ENCODE measurements at regions not wholly inside any gene's neighbourhood (a gene's known extent, or its start where the extent isn't known, plus 50 kb on each side); places are given as distances from the start of the nearest gene placed in this dataset.
"Not testable (repeated sequence)": the region's sequence is repeated elsewhere in the genome, so short reads cannot be mapped to it uniquely, and the experiment has no call there.

GRCh38 chrX:981791-982626 is 230.4 kb downstream of the CRLF2 start:
- no peak overlapping the region for H3K27ac Mint-ChIP-seq
- no peaks in the 10 kb centered on the region for H3K4me1 Mint-ChIP-seq
- H3K4me3 Mint-ChIP-seq, result no peak overlapping the region
- no peaks in the 10 kb centered on the region for H3K36me3 Mint-ChIP-seq (ENCODE audit: low read depth)
- no peak for ATAC-seq (replicated peaks)
- no peaks in the 10 kb centered on the region for H3K9me3 Mint-ChIP-seq
- peaks cover 10% of the 10 kb centered on the region for H3K27me3 Mint-ChIP-seq

GRCh38 chrX:980587-981235 is 231.7 kb downstream of the CRLF2 start:
- peaks cover 10% of the 10 kb centered on the region for H3K27me3 Mint-ChIP-seq
- no peak overlapping the region for H3K27ac Mint-ChIP-seq
- no peaks in the 10 kb centered on the region for H3K36me3 Mint-ChIP-seq (ENCODE audit: low read depth)
- H3K4me1 Mint-ChIP-seq, result no peaks in the 10 kb centered on the region
- no peak overlapping the region for H3K4me3 Mint-ChIP-seq
- H3K9me3 Mint-ChIP-seq, result no peaks in the 10 kb centered on the region
- ATAC-seq (replicated peaks), result no peak

- H3K4me3 Mint-ChIP-seq; H3K27ac Mint-ChIP-seq; H3K36me3 Mint-ChIP-seq (ENCODE audit: low read depth); ATAC-seq (replicated peaks); H3K4me1 Mint-ChIP-seq; H3K9me3 Mint-ChIP-seq: not testable (repeated sequence)
- H3K27me3 Mint-ChIP-seq, result peaks cover 15% of the 10 kb centered on the region
Measured at GRCh38 chrX:979127-979526, 233.3 kb downstream of the CRLF2 start.

GRCh38 chrX:973010-973632 is 239.3 kb downstream of the CRLF2 start:
- ATAC-seq (replicated peaks), result no peak
- Mint-ChIP-seq H3K9me3 (peaks cover 3% of the 10 kb centered on the region), H3K27me3 (peaks cover 5% of the 10 kb centered on the region), H3K27ac (no peak overlapping the region), H3K4me3 (no peak overlapping the region), H3K36me3 (ENCODE audit: low read depth) (no peaks in the 10 kb centered on the region), H3K4me1 (no peaks in the 10 kb centered on the region)

- Mint-ChIP-seq H3K4me3 (no peak overlapping the region), H3K9me3 (no peaks in the 10 kb centered on the region), H3K36me3 (ENCODE audit: low read depth) (no peaks in the 10 kb centered on the region), H3K27ac (no peak overlapping the region), H3K4me1 (no peaks in the 10 kb centered on the region), H3K27me3 (no peaks in the 10 kb centered on the region)
- no peak for ATAC-seq (replicated peaks)
Measured at GRCh38 chrX:968148-968965, 244.1 kb downstream of the CRLF2 start.

GRCh38 chrX:966396-967070 is 245.9 kb downstream of the CRLF2 start:
- Mint-ChIP-seq H3K9me3 (no peaks in the 10 kb centered on the region), H3K4me1 (no peaks in the 10 kb centered on the region), H3K36me3 (ENCODE audit: low read depth) (no peaks in the 10 kb centered on the region), H3K4me3 (no peak overlapping the region), H3K27ac (no peak overlapping the region), H3K27me3 (no peaks in the 10 kb centered on the region)
- ATAC-seq (replicated peaks), result no peak

- Mint-ChIP-seq H3K4me3 (peak overlapping the region; percentile 7), H3K9me3 (no peaks in the 10 kb centered on the region), H3K4me1 (no peaks in the 10 kb centered on the region), H3K27ac (no peak overlapping the region), H3K36me3 (ENCODE audit: low read depth) (no peaks in the 10 kb centered on the region), H3K27me3 (no peaks in the 10 kb centered on the region)
- ATAC-seq (replicated peaks), result no peak
Measured at GRCh38 chrX:964831-965416, 247.5 kb downstream of the CRLF2 start.

- Mint-ChIP-seq H3K36me3 (ENCODE audit: low read depth) (no peaks in the 10 kb centered on the region), H3K27me3 (peaks cover 5% of the 10 kb centered on the region), H3K4me1 (no peaks in the 10 kb centered on the region), H3K9me3 (no peaks in the 10 kb centered on the region), H3K4me3 (no peak overlapping the region), H3K27ac (no peak overlapping the region)
- no peak for ATAC-seq (replicated peaks)
Measured at GRCh38 chrX:960821-961220, 251.6 kb downstream of the CRLF2 start.

- Mint-ChIP-seq H3K27me3 (peaks cover 5% of the 10 kb centered on the region), H3K4me3 (no peak overlapping the region), H3K4me1 (no peaks in the 10 kb centered on the region), H3K27ac (no peak overlapping the region), H3K36me3 (ENCODE audit: low read depth) (no peaks in the 10 kb centered on the region), H3K9me3 (no peaks in the 10 kb centered on the region)
- ATAC-seq (replicated peaks), result no peak
Measured at GRCh38 chrX:959595-959994, 252.9 kb downstream of the CRLF2 start.

- H3K9me3 Mint-ChIP-seq; H3K36me3 Mint-ChIP-seq (ENCODE audit: low read depth); H3K4me3 Mint-ChIP-seq; ATAC-seq (replicated peaks); H3K27ac Mint-ChIP-seq; H3K4me1 Mint-ChIP-seq; H3K27me3 Mint-ChIP-seq: not testable (repeated sequence)
Measured at GRCh38 chrX:955168-955781, 257.2 kb downstream of the CRLF2 start.

GRCh38 chrX:953879-954482 is 258.5 kb downstream of the CRLF2 start:
- no peaks in the 10 kb centered on the region for H3K27me3 Mint-ChIP-seq
- no peaks in the 10 kb centered on the region for H3K9me3 Mint-ChIP-seq
- H3K36me3 Mint-ChIP-seq (ENCODE audit: low read depth), result no peaks in the 10 kb centered on the region
- ATAC-seq (replicated peaks), result no peak
- no peak overlapping the region for H3K27ac Mint-ChIP-seq
- no peak overlapping the region for H3K4me3 Mint-ChIP-seq
- H3K4me1 Mint-ChIP-seq, result no peaks in the 10 kb centered on the region

GRCh38 chrX:952816-953215 is 259.6 kb downstream of the CRLF2 start:
- Mint-ChIP-seq H3K27me3 (no peaks in the 10 kb centered on the region), H3K9me3 (no peaks in the 10 kb centered on the region), H3K4me3 (no peak overlapping the region), H3K36me3 (ENCODE audit: low read depth) (no peaks in the 10 kb centered on the region), H3K27ac (no peak overlapping the region), H3K4me1 (no peaks in the 10 kb centered on the region)
- ATAC-seq (replicated peaks), result no peak

GRCh38 chrX:947262-947661 is 265.2 kb downstream of the CRLF2 start:
- not testable (repeated sequence) for H3K27me3 Mint-ChIP-seq; H3K27ac Mint-ChIP-seq; H3K9me3 Mint-ChIP-seq; H3K4me1 Mint-ChIP-seq; ATAC-seq (replicated peaks); H3K4me3 Mint-ChIP-seq; H3K36me3 Mint-ChIP-seq (ENCODE audit: low read depth)
